K562 (cell line): ENCODE measurements at regions not wholly inside any gene's neighbourhood (a gene's known extent, or its start where the extent isn't known, plus 50 kb on each side); places are given as distances from the start of the nearest gene placed in this dataset.

ENCODE experiments used
- ATAC-seq: fragments of 200-7000 bp; cut with Tn5 transposase; 3 replicates; pipeline ENCODE4 v1.9.1; 2020; ENCODE audit warnings: moderate library complexity
- BruUV-seq: library from RNA; stranded (reverse); fragments of 400-500 nt; replicated peaks from 2 replicates; lab custom pipeline; 2021; lab: Mats Ljungman, UMichigan
- CTCF ChIA-PET: fragments of 300-600 bp; formaldehyde crosslinking; extraction: SDS; loops from one replicate; lab custom pipeline; 2021; ENCODE audit warnings: low intra/inter-chr PET ratio; lab: Yijun Ruan, JAX
- POLR2A ChIA-PET: fragments of 300-600, 350-650 bp; sonication (Branson Sonifier 250); formaldehyde crosslinking; extraction: SDS; loops from one replicate; lab custom pipeline; 2021; ENCODE audit warnings: antibody characterized with exemption, inconsistent platforms; lab: Yijun Ruan, JAX
- DNase-seq, 4 experiments: peaks; one replicate each; pipeline versions ENCODE4 v3.0.0 to v3.0.0-alpha.2; 2011 to 2018; ENCODE audit warnings: low spot score in 3 of 4, mixed read lengths in 3 of 4; ENCODE audit errors: extremely low read depth in 1 of 4
- FAIRE-seq: peaks from 2 replicates; lab custom pipeline; 2011; peaks lifted over from hg19 to GRCh38; lab: Jason Lieb, UNC
- H2AFZ ChIP-seq: 2 replicates; pipeline ENCODE4 v1.6.0; 2011; ENCODE audit warnings: low read depth, low read length, control low read depth, inconsistent platforms
- H3K27ac ChIP-seq: fragments of 200-600 bp; 3 replicates; pipeline ENCODE4 v1.8.0; 2011; ENCODE audit warnings: low read depth, mild to moderate bottlenecking, control low read depth, inconsistent platforms, low read length, moderate library complexity, mixed read lengths; ENCODE audit errors: extremely low read depth
- H3K27me3 ChIP-seq, 2 experiments: fragments of 300-600 bp in 1 of 2; 2 replicates in 1 of 2; 3 replicates in 1 of 2; pipeline versions ENCODE4 v1.6.0 to v1.8.0; 2011; ENCODE audit warnings: inconsistent platforms in 2 of 2, low read length in 2 of 2, mild to moderate bottlenecking in 1 of 2, mixed read lengths in 1 of 2, moderate library complexity in 1 of 2; ENCODE audit not compliant: control insufficient read depth in 2 of 2, insufficient read depth in 2 of 2
- H3K36me3 ChIP-seq: fragments of 300-600 bp; 3 replicates; pipeline ENCODE4 v1.8.0; 2011; ENCODE audit warnings: mild to moderate bottlenecking, low read length, inconsistent platforms; ENCODE audit not compliant: control insufficient read depth, insufficient read depth
- H3K4me1 ChIP-seq, 2 experiments: fragments of 200-600 bp in 1 of 2; replicated peaks in 1 of 2; 2 replicates in 1 of 2; 3 replicates in 1 of 2; pipeline versions ENCODE4 v1.5.1 to v1.8.0; 2011; ENCODE audit warnings: inconsistent platforms in 2 of 2, low read length in 2 of 2, mild to moderate bottlenecking in 1 of 2, mixed read lengths in 1 of 2, moderate library complexity in 1 of 2; ENCODE audit not compliant: control insufficient read depth in 2 of 2, insufficient read depth in 2 of 2
- H3K4me2 ChIP-seq: 2 replicates; pipeline ENCODE4 v1.6.1; 2011; ENCODE audit warnings: low read length, control low read depth, inconsistent platforms, mixed read lengths; ENCODE audit not compliant: insufficient read depth
- H3K4me3 ChIP-seq: fragments of 200-600 bp; sonication (generic), shearing (Covaris generic); 2 replicates; pipeline ENCODE4 v1.5.1; 2016; ENCODE audit warnings: control low read depth, inconsistent platforms
- H3K79me2 ChIP-seq: fragments of 200-600 bp; 3 replicates; pipeline ENCODE4 v1.8.0; 2011; ENCODE audit warnings: low read length, inconsistent platforms; ENCODE audit not compliant: control insufficient read depth, insufficient read depth
- H3K9ac ChIP-seq, 2 experiments: 2 replicates each; pipeline versions ENCODE4 v1.6.0 to v1.6.1; 2011; ENCODE audit warnings: low read depth in 2 of 2, low read length in 2 of 2, control low read depth in 1 of 2, inconsistent platforms in 1 of 2, mild to moderate bottlenecking in 1 of 2, mixed read lengths in 1 of 2; ENCODE audit not compliant: insufficient read depth in 1 of 2
- H3K9me1 ChIP-seq: one replicate; pipeline ENCODE4 v1.6.0; 2011; ENCODE audit warnings: inconsistent platforms, mild to moderate bottlenecking, low read length, moderate library complexity; ENCODE audit not compliant: control insufficient read depth, insufficient read depth
- H3K9me3 ChIP-seq: replicated peaks from 2 replicates; pipeline ENCODE4 v1.5.1; 2011; ENCODE audit warnings: low read depth, low read length, inconsistent platforms; ENCODE audit not compliant: control insufficient read depth, insufficient read depth
- H4K20me1 ChIP-seq: replicated peaks from 2 replicates; pipeline ENCODE4 v1.6.1; 2011; ENCODE audit warnings: low read length, inconsistent platforms, mixed read lengths; ENCODE audit not compliant: control insufficient read depth, insufficient read depth
- BDP1 ChIP-seq: IDR thresholded peaks from 3 replicates; pipeline ENCODE4 v1.6.1; 2011; ENCODE audit not compliant: insufficient read length, insufficient read depth
- C11orf30 ChIP-seq: fragments of 450-650 bp; IDR thresholded peaks from 2 replicates; pipeline ENCODE4 v1.6.1; 2016; ENCODE audit warnings: low read depth, mild to moderate bottlenecking
- CXXC5 ChIP-seq: fragments of 250-450 bp; sonication (Bioruptor Pico); IDR thresholded peaks from 2 replicates; pipeline ENCODE4 v1.8.0; 2022; ENCODE audit warnings: inconsistent platforms, mild to moderate bottlenecking, moderate library complexity
- ELK3 ChIP-seq: fragments of 450-650 bp; formaldehyde crosslinking; IDR thresholded peaks from 2 replicates; pipeline ENCODE4 v1.4.0; 2020; ENCODE audit warnings: mild to moderate bottlenecking
- KLF6 ChIP-seq: fragments of 250-450 bp; sonication (Bioruptor Pico); IDR thresholded peaks from 2 replicates; pipeline ENCODE4 v1.4.0; 2020; ENCODE audit warnings: mild to moderate bottlenecking, moderate library complexity, borderline replicate concordance
- MIER1 ChIP-seq: fragments of 450-650 bp; IDR thresholded peaks from 2 replicates; pipeline ENCODE4 v1.6.1; 2016; ENCODE audit warnings: antibody characterized with exemption, mild to moderate bottlenecking, low read depth
- NCOA2 ChIP-seq, 2 experiments: fragments of 450-650 bp; IDR thresholded peaks; 2 replicates each; pipeline ENCODE4 v1.6.1; 2018; ENCODE audit warnings: mild to moderate bottlenecking in 2 of 2, moderate library complexity in 1 of 2; ENCODE audit not compliant: partially characterized antibody in 2 of 2
- NCOR1 ChIP-seq: fragments of 450-650 bp; IDR thresholded peaks from 2 replicates; pipeline ENCODE4 v1.6.1; 2016; ENCODE audit warnings: mild to moderate bottlenecking, moderate library complexity
- PHTF2 ChIP-seq: fragments of 250-450 bp; sonication (Bioruptor Pico); IDR thresholded peaks from 2 replicates; pipeline ENCODE4 v1.5.0; 2021; ENCODE audit warnings: mild to moderate bottlenecking
- XRCC4 ChIP-seq: IDR thresholded peaks from one replicate; pipeline ENCODE4 v1.6.1; 2011; ENCODE audit not compliant: insufficient read depth, insufficient read length; ENCODE audit errors: extremely low read depth
- ZEB2 ChIP-seq: fragments of 450-650 bp; IDR thresholded peaks from 2 replicates; pipeline ENCODE4 v1.6.1; 2016
- ZFPM2 ChIP-seq: fragments of 250-450 bp; sonication (Bioruptor Pico); IDR thresholded peaks from 2 replicates; pipeline ENCODE4 v1.5.1; 2022; ENCODE audit warnings: mild to moderate bottlenecking
- ZNF146 ChIP-seq: IDR thresholded peaks from one replicate; pipeline ENCODE4 v1.6.1; 2018; ENCODE audit warnings: missing compliant biosample characterization; ENCODE audit not compliant: unreplicated experiment
- ZNF197 ChIP-seq: fragments of 200-800 bp; sonication (Bioruptor generic); IDR thresholded peaks from 2 replicates; pipeline ENCODE4 v1.6.1; 2016; ENCODE audit warnings: low read depth, missing genetic modification characterization, missing compliant biosample characterization
- WGBS: fragments of 100-300 bp; shearing (Covaris generic); methylation state at CpG from one replicate; pipeline ENCODE4 v1.1.6; 2016; ENCODE audit warnings: low coverage, mixed read lengths; ENCODE audit not compliant: insufficient coverage; ENCODE audit errors: missing lambda C conversion rate; 5-methylcytosine and 5-hydroxymethylcytosine counted together
- in situ Hi-C: fragments of 300-500 bp; cut with MboI; formaldehyde crosslinking; loops from 4 replicates; pipeline ENCODE4 v1.15.0; 2018; ENCODE audit warnings: inconsistent platforms, mixed read lengths
- intact Hi-C: fragments of 100-400 bp; cut with micrococcal nuclease; formaldehyde crosslinking; loops from 2 replicates; pipeline ENCODE4 v1.14.2; 2022

- TF ChIP-seq ZNF146 (CRISPR knock-in tag) (no peak), ZEB2 (no peak), MIER1 (no peak), NCOA2 (IDR thresholded peaks at IDR 0.05; ENCODE audit: partially characterized antibody in 2 of 2) (no peak), PHTF2 (no peak), NCOR1 (no peak)
- ChIA-PET CTCF (no interaction called here), POLR2A (interaction anchor here (0.8 kb wide), 1 partner anchor 220 kb away, joined by 4 read pairs; no protein-coding TSS in a partner anchor)
- H3K27ac ChIP-seq = no peak overlapping the region
- ATAC-seq (no peak), DNase-seq (no peak), FAIRE-seq (no peak)
- BruUV-seq = no TSS peak
- intact Hi-C loops = no loop called here
- H3K79me2 ChIP-seq = no peaks in the 10 kb centered on the region
- no peaks in the 10 kb centered on the region for H4K20me1 ChIP-seq
- H3K4me2 ChIP-seq = no peak overlapping the region
- no peak overlapping the region for H3K9ac ChIP-seq
- in situ Hi-C loops = no loop called here
- H3K4me3 ChIP-seq = no peak overlapping the region
- no peaks in the 10 kb centered on the region for H3K4me1 ChIP-seq
- H3K36me3 ChIP-seq = no peaks in the 10 kb centered on the region
- H2AFZ ChIP-seq = no peak overlapping the region
- 0% methylated on average over 4 of the region's 4 CpGs for WGBS
- H3K9me3 ChIP-seq = no peaks in the 10 kb centered on the region
- peaks cover 8 to 35% of the 10 kb centered on the region in 2 experiments; a peak in 4 of 5 replicates for H3K27me3 ChIP-seq
- H3K9me1 ChIP-seq = no peaks in the 10 kb centered on the region
Observed at GRCh38 chr9:107431461-107431860, 58.1 kb downstream of the KLF4 start.

GRCh38 chr9:107430071-107430470 is 59.5 kb downstream of the KLF4 start:
- ATAC-seq (no peak), FAIRE-seq (no peak), DNase-seq (no peak)
- Histone ChIP-seq H3K9me1 (no peaks in the 10 kb centered on the region), H3K4me1 (peaks cover 0 to 4% of the 10 kb centered on the region in 2 experiments; a peak in 2 of 5 replicates), H3K36me3 (no peaks in the 10 kb centered on the region), H3K27me3 (peaks cover 7 to 36% of the 10 kb centered on the region in 2 experiments; a peak in 4 of 5 replicates), H3K79me2 (no peaks in the 10 kb centered on the region), H3K4me2 (no peak overlapping the region), H4K20me1 (no peaks in the 10 kb centered on the region), H2AFZ (no peak overlapping the region), H3K4me3 (no peak overlapping the region), H3K27ac (no peak overlapping the region), H3K9ac (no peak overlapping the region), H3K9me3 (no peaks in the 10 kb centered on the region)
- no TSS peak for BruUV-seq
- POLR2A ChIA-PET = no interaction called here
- in situ Hi-C loops = no loop called here
- intact Hi-C loops = no loop called here
- WGBS = 4% methylated on average over 7 of the region's 7 CpGs
- CTCF ChIA-PET = no interaction called here
- TF ChIP-seq BDP1 = no peak
- TF ChIP-seq XRCC4 = no peak
- TF ChIP-seq ELK3 (CRISPR knock-in tag) = no peak
- no peak for TF ChIP-seq KLF6 (CRISPR knock-in tag)
- no peak for TF ChIP-seq CXXC5
- TF ChIP-seq ZFPM2 (CRISPR knock-in tag) = no peak
- TF ChIP-seq C11orf30 = no peak
- TF ChIP-seq ZNF197 (CRISPR knock-in tag) = no peak
